ENCODE measurements at regions not wholly inside any gene's neighbourhood (a gene's known extent, or its start where the extent isn't known, plus 50 kb on each side); places are given as distances from the start of the nearest gene placed in this dataset.

DNA sequence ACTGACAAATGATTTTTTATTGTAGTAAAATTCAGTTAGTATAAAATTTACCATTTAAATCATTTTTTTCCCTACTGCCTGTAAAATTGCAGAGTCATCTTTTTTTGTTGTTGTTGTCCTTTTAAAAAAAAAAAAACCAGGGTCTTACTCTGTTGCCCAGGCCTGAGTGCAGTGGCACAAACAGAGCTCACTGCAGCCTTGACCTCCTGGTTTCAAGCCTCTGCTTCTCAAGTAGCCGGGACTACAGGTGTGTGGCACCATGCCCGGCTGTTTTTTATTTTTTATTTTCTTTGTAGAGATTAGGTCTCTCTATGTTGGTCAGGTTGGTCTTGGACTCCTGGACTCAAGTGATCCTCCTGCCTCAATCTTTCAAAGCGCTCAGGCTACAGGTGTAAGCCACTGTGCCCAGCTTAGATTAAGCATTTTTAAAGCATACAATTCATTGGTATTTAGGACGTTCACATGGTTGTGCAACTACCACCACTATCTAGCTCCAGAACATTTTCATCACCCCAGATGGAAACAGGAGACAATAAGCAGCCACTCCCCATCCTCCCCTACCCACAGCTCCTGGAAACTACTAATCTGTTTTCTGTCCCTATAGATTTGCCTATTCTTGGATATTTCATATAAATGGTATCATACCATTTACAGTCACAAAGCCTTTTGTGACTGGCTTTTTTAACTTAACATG lies 59.7 kb upstream of the PGRMC2 start:
- no peak for DNase-seq

DNA sequence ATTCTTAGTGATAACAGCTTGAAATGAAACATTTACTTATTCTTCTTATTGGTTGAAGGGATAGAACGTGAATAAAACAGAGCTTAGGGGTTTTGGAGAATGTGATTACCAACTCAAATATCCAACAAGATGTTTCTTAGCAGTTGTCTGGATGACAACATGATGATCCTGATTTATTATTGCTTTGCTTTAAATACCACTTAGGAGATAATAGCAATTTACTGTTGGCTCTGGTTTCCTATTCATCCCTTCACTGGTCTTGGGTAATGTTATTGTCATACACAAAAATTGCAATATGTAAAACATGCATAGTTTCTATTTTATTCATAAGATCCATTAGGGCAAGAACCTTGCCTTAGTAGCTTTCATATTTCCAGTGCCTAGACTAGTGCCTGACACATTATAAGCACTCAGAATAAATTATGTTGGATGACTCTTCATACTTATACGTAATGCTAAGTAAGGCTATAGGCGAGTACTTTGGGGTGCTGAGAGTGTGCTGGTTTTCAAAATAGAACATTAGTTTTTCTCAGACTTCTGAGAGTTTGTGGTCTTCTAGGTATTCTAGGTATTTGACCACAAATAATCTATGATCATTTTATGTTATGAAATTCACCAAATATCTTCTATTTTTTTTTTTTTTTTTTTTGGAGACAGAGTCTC lies 58.6 kb upstream of the PGRMC2 start:
- DNase-seq: no peak

DNA sequence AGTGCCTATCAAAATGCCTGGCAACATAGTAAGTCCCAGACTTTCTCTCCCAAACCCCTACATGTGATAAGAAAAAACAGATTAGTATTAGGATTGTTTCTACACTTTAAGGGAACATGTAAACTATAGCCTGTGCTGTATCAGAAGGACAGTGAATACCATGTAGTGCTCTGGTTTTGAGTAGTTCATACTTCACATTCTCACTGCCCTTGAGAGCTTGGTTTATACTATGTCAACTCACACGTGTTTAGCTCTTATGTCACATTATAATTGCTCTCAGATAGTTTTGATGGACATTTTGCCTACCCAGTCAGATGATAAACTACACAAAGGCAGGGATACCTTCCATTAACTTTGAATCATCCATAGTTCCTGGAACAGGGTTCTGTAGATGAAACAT lies 58.0 kb upstream of the PGRMC2 start:
- DNase-seq: no peak

DNA sequence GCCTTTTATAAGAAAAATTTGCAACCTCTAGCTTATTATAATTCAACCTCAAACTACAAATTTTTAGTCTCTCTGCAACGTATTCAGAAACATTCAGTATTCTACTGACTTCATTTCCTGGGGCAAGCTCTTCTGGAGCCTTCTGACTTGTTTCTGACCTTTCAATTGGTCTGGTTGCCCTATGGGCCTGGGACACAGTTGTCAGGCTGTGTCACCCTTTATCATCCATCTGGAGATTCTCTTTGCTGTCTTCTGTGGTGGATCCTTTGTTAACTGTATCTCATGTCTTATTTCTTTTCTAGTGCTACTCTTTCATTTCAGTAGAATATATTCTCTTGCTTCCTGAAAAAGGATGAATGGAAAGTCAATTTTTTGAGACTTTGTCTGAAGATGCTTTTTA lies 55.1 kb upstream of the PGRMC2 start:
- no peak for DNase-seq

DNA sequence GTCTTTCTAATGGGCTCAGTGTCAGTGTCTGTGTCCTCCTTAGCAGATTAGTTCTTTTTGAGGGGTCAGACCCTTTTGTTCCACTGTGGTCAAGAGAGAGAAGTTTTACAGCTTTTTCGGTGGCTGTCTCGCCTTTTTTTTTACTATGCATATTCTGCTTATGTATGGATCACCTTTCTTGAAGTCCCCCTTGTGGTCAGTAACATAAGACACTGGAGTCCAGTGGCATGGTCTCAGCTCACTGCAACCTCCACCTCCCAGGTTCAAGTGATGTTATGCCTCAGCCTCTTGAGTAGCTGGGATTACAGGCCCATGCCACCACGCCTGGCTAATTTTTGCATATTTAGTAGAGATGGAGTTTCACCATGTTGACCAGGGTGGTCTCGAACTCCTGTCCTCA lies 54.0 kb upstream of the PGRMC2 start:
- no peak for DNase-seq

DNA sequence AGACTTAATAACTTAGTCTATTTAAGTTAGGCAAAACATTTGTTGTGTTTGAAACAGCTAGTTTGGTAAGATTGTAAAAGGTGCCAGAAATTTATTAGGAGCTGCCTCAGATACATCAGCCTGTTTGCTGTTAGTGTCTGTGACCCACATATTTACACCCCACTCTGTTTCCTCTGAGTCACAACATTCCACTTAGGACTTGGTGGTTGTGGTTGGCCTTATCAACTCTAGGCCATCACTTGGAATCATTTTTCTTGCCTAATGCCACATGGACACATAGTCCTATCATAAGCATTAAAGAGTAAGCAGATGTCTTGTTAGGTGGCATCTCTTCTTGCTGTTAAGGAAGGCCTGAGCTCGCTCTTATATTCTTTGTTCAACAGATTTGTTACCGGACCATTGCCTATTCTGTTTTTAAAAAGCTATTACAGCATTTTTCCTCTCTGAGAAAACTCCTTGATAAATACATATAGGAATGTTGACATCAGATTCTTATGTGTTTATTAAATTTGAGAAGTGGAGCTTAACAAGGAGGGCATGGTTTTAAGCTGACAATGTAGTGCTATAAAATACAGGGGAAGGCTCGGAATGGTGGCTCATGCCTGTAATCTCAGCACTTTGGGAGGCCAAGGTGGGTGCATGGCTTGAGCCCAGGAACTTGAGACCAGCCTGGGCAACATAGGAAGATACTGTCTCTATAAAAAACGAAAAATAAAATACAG lies 51.2 kb upstream of the PGRMC2 start:
- no peak for DNase-seq

DNA sequence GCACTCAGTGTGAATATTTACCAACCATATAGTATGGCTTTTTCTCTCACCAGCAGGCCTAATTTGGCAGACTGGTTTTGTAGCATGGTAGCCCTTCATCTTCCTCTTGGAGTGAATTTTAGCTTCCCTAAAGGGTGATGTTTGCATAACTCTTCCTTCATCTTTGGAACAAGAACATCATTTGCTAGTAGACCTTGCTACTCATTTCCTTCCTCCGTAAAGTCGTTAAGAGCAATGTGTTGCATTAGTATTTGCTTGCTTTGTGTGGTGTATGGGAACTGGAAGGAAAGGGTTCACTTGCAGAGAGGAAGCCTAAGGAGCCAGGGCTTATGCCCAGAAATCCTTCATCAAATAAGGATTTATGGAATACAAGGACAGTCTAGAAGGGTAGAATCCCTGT lies 50.2 kb upstream of the PGRMC2 start:
- no peak for DNase-seq

Data from stimulated activated CD4-positive, alpha-beta T cell treated with anti-CD3 and anti-CD28 coated beads, Interleukin-2, amount 100 ng/mL, for 24 hours (primary cell).